SK-N-SH (cell line): ENCODE measurements at regions not wholly inside any gene's neighbourhood (a gene's known extent, or its start where the extent isn't known, plus 50 kb on each side); places are given as distances from the start of the nearest gene placed in this dataset.

ENCODE experiments used
- CTCF ChIA-PET: fragments of 300-600, 350-600 bp; formaldehyde crosslinking; extraction: SDS; loops from one replicate; lab custom pipeline; 2021; lab: Yijun Ruan, JAX
- POLR2A ChIA-PET: fragments of 350-600 bp; sonication (Branson Sonifier 250); formaldehyde crosslinking; extraction: SDS; loops from one replicate; lab custom pipeline; 2020; ENCODE audit warnings: antibody characterized with exemption, inconsistent platforms; lab: Yijun Ruan, JAX
- DNase-seq: peaks from one replicate; pipeline ENCODE4 v3.0.0; 2012
- H2AFZ ChIP-seq: fragments of 200-600 bp; sonication (generic); 2 replicates; pipeline ENCODE4 v1.8.1; 2016; ENCODE audit warnings: antibody characterized with exemption, mild to moderate bottlenecking, low read depth
- H3F3A ChIP-seq: fragments of 200-600 bp; sonication (generic); replicated peaks from 2 replicates; pipeline ENCODE3; 2016; ENCODE audit warnings: antibody characterized with exemption, mild to moderate bottlenecking; ENCODE audit not compliant: insufficient read depth
- H3K27ac ChIP-seq, 2 experiments: fragments of 200-500 bp in 1 of 2; fragments of 200-600 bp in 1 of 2; sonication (Bioruptor generic) in 1 of 2; sonication (generic), shearing (Covaris generic) in 1 of 2; 2 replicates each; pipeline versions ENCODE4 v1.5.1 to v1.6.1; 2014 to 2016; ENCODE audit warnings: low read depth in 2 of 2, inconsistent platforms in 1 of 2, low read length in 1 of 2, mild to moderate bottlenecking in 1 of 2, mixed read lengths in 1 of 2
- H3K27me3 ChIP-seq: fragments of 200-600 bp; sonication (generic), shearing (Covaris generic); 2 replicates; pipeline ENCODE4 v1.6.1; 2016; ENCODE audit warnings: mixed run types; ENCODE audit not compliant: insufficient read depth
- H3K36me3 ChIP-seq, 2 experiments: fragments of 200-500 bp in 1 of 2; fragments of 200-600 bp in 1 of 2; sonication (Bioruptor generic) in 1 of 2; sonication (generic) in 1 of 2; replicated peaks in 1 of 2; 2 replicates each; pipeline versions ENCODE3 to v1.5.1; 2014 to 2016; ENCODE audit warnings: low read length in 1 of 2, mild to moderate bottlenecking in 1 of 2; ENCODE audit not compliant: insufficient read depth in 2 of 2, control insufficient read depth in 1 of 2
- H3K4me1 ChIP-seq, 2 experiments: fragments of 200-500 bp in 1 of 2; fragments of 200-600 bp in 1 of 2; sonication (Bioruptor generic) in 1 of 2; sonication (generic), shearing (Covaris generic) in 1 of 2; 2 replicates each; pipeline versions ENCODE4 v1.5.1 to v1.6.1; 2014 to 2016; ENCODE audit warnings: low read depth in 1 of 2, low read length in 1 of 2, mixed run types in 1 of 2; ENCODE audit not compliant: insufficient read depth in 2 of 2, control insufficient read depth in 1 of 2
- H3K4me2 ChIP-seq: fragments of 200-600 bp; sonication (generic), shearing (Covaris generic); 2 replicates; pipeline ENCODE4 v1.6.1; 2017; ENCODE audit warnings: mixed run types
- H3K4me3 ChIP-seq, 2 experiments: fragments of 200-500 bp in 1 of 2; fragments of 200-600 bp in 1 of 2; sonication (Bioruptor generic) in 1 of 2; sonication (generic), shearing (Covaris generic) in 1 of 2; 2 replicates each; pipeline versions ENCODE4 v1.5.1 to v1.8.1; 2014 to 2016; ENCODE audit warnings: low read depth in 2 of 2, inconsistent platforms in 1 of 2, low read length in 1 of 2, mild to moderate bottlenecking in 1 of 2, mixed read lengths in 1 of 2, moderate library complexity in 1 of 2
- H3K79me2 ChIP-seq: fragments of 200-600 bp; sonication (generic); 2 replicates; pipeline ENCODE4 v1.8.1; 2017; ENCODE audit warnings: mild to moderate bottlenecking; ENCODE audit not compliant: insufficient read depth
- H3K9ac ChIP-seq: fragments of 200-600 bp; sonication (generic); 2 replicates; pipeline ENCODE4 v1.6.1; 2017; ENCODE audit warnings: mixed run types
- H3K9me2 ChIP-seq: fragments of 200-600 bp; sonication (generic); 2 replicates; pipeline ENCODE4 v1.6.1; 2017; ENCODE audit warnings: mixed run types
- H3K9me3 ChIP-seq: fragments of 200-600 bp; sonication (generic); 2 replicates; pipeline ENCODE4 v1.6.1; 2017; ENCODE audit warnings: mixed run types, mild to moderate bottlenecking, moderate library complexity
- H4K20me1 ChIP-seq: fragments of 200-600 bp; sonication (generic); 2 replicates; pipeline ENCODE4 v1.6.1; 2017; ENCODE audit warnings: mild to moderate bottlenecking, mixed run types; ENCODE audit not compliant: insufficient read depth
- CHD2 ChIP-seq: fragments of 150-350 bp; IDR thresholded peaks from 2 replicates; pipeline ENCODE4 v1.6.1; 2018; ENCODE audit warnings: low read length; ENCODE audit not compliant: partially characterized antibody
- ELF1 ChIP-seq: IDR thresholded peaks from 2 replicates; pipeline ENCODE4 v1.4.0; 2012
- EZH2phosphoT487 ChIP-seq: fragments of 200-600 bp; sonication (generic); IDR thresholded peaks from 2 replicates; pipeline ENCODE4 v1.6.1; 2017; ENCODE audit warnings: low read depth, mixed run types, mild to moderate bottlenecking, antibody characterized with exemption, moderate library complexity, borderline replicate concordance
- GABPA ChIP-seq: IDR thresholded peaks from 2 replicates; pipeline ENCODE4 v1.4.0; 2012; ENCODE audit warnings: low read depth, mild to moderate bottlenecking
- IRF3 ChIP-seq: fragments of 150-350 bp; IDR thresholded peaks from 2 replicates; pipeline ENCODE4 v1.6.1; 2016; ENCODE audit warnings: mild to moderate bottlenecking, low read depth, low read length
- JUND ChIP-seq: IDR thresholded peaks from 2 replicates; pipeline ENCODE4 v1.4.0; 2012
- NFIC ChIP-seq: IDR thresholded peaks from 2 replicates; pipeline ENCODE4 v1.4.0; 2012; ENCODE audit warnings: borderline replicate concordance
- NRF1 ChIP-seq: IDR thresholded peaks from 2 replicates; pipeline ENCODE4 v1.6.1; 2012; ENCODE audit warnings: low read depth, mild to moderate bottlenecking, low read length
- RAD21 ChIP-seq: IDR thresholded peaks from 2 replicates; pipeline ENCODE4 v1.6.1; 2012; ENCODE audit warnings: mild to moderate bottlenecking, low read length
- RCOR1 ChIP-seq: fragments of 150-350 bp; IDR thresholded peaks from 2 replicates; pipeline ENCODE4 v1.6.1; 2017; ENCODE audit warnings: antibody characterized with exemption, low read length
- SIN3A ChIP-seq: IDR thresholded peaks from 2 replicates; pipeline ENCODE4 v1.6.1; 2012; ENCODE audit warnings: low read depth, mild to moderate bottlenecking, low read length, moderate library complexity, borderline replicate concordance
- SMC3 ChIP-seq: IDR thresholded peaks from 2 replicates; pipeline ENCODE4 v1.6.1; 2012; ENCODE audit warnings: low read depth, low read length, improper control_type of control experiment
- TEAD4 ChIP-seq: IDR thresholded peaks from 2 replicates; pipeline ENCODE4 v1.4.0; 2012; ENCODE audit warnings: mild to moderate bottlenecking, borderline replicate concordance; ENCODE audit not compliant: insufficient read depth
- USF2 ChIP-seq: fragments of 150-350 bp; IDR thresholded peaks from 2 replicates; pipeline ENCODE4 v1.6.1; 2017; ENCODE audit warnings: antibody characterized with exemption, low read length, low read depth, borderline replicate concordance
- YY1 ChIP-seq: IDR thresholded peaks from 2 replicates; pipeline ENCODE4 v1.4.0; 2012; ENCODE audit warnings: low read depth, mild to moderate bottlenecking
- WGBS: methylation state at CpG from one replicate; pipeline ENCODE4 v1.1.6; 2017; ENCODE audit warnings: low lambda C conversion rate; 5-methylcytosine and 5-hydroxymethylcytosine counted together
- TF ChIP-seq, protein P1 (sequence below): fragments of 200-600 bp; sonication (generic); IDR thresholded peaks from 2 replicates; pipeline ENCODE4 v1.6.1; 2017; ENCODE audit warnings: antibody characterized with exemption, mild to moderate bottlenecking, moderate library complexity
- TF ChIP-seq, protein P2 (sequence below): IDR thresholded peaks from 2 replicates; pipeline ENCODE4 v1.4.0; 2012; ENCODE audit warnings: low read depth
- TF ChIP-seq, protein P3 (sequence below): IDR thresholded peaks from 2 replicates; pipeline ENCODE4 v1.4.0; 2012; ENCODE audit warnings: low read depth, borderline replicate concordance

GRCh38 chr18:65380571-65380970, 370.2 kb upstream of the CDH7 start (continued):
- TF ChIP-seq, protein P1, sequence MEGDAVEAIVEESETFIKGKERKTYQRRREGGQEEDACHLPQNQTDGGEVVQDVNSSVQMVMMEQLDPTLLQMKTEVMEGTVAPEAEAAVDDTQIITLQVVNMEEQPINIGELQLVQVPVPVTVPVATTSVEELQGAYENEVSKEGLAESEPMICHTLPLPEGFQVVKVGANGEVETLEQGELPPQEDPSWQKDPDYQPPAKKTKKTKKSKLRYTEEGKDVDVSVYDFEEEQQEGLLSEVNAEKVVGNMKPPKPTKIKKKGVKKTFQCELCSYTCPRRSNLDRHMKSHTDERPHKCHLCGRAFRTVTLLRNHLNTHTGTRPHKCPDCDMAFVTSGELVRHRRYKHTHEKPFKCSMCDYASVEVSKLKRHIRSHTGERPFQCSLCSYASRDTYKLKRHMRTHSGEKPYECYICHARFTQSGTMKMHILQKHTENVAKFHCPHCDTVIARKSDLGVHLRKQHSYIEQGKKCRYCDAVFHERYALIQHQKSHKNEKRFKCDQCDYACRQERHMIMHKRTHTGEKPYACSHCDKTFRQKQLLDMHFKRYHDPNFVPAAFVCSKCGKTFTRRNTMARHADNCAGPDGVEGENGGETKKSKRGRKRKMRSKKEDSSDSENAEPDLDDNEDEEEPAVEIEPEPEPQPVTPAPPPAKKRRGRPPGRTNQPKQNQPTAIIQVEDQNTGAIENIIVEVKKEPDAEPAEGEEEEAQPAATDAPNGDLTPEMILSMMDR: no peak
- no peak for TF ChIP-seq SIN3A
- no peak for TF ChIP-seq RCOR1
- TF ChIP-seq, all 33 proteins: peak for 0

- Histone ChIP-seq H3K36me3 (no peaks in the 10 kb centered on the region), H2AFZ (no peak overlapping the region), H3K4me2 (no peak overlapping the region), H3F3A (no peaks in the 10 kb centered on the region), H3K27ac (no peak overlapping the region), H3K4me1 (no peaks in the 10 kb centered on the region), H3K9ac (no peak overlapping the region), H3K27me3 (no peaks in the 10 kb centered on the region), H4K20me1 (no peaks in the 10 kb centered on the region), H3K9me3 (no peaks in the 10 kb centered on the region), H3K4me3 (no peak overlapping the region), H3K79me2 (no peaks in the 10 kb centered on the region), H3K9me2 (no peaks in the 10 kb centered on the region)
- no peak for TF ChIP-seq CHD2
- CTCF ChIA-PET: interaction anchor here (1.3 kb wide), 1 partner anchor 38 kb away, joined by 4 read pairs; no protein-coding TSS in a partner anchor
- DNase-seq: no peak
- WGBS: 28% methylated on average over 3 of the region's 3 CpGs
- POLR2A ChIA-PET: no interaction called here
Observed at GRCh38 chr18:65372904-65373303, 377.9 kb upstream of the CDH7 start.

DNA sequence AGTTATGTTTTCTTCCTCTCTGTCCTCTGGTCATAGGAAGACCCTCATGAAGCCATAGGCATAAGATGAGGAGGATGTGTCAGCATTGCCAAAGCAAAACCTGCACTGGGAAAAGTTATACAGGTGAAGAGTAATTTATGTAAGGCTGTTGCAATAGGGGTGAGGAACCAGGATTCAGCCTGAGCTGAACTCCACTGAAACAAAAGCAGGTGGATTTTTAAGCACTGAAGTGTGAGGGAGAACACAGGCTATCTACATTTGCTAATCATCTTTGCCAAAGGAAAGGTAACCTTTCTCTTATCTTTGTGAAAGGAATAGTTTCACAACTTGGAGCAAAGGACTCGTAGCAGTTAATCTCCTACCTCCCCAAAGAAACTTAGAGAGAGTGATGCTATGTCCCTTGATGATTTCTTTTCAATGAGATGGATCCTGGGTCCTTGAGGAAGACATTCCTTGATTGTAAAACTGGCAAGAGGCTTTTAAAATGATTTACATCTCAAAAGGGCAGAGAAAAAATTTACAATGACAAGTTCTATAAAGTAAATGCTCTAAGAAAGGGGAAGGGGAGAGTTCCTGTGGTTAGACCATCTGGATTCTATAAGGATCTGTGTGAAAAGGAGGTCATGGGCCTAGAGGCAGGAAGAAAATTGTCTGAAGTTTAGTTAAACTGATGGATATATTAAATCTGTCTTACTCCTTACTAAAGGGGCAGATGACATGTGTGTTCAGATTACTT, 385.4 kb upstream of the CDH7 start:
- Histone ChIP-seq H3F3A (no peaks in the 10 kb centered on the region), H3K27me3 (no peaks in the 10 kb centered on the region), H3K4me1 (no peaks in the 10 kb centered on the region), H3K4me3 (no peak overlapping the region), H3K9me3 (no peaks in the 10 kb centered on the region), H3K9ac (no peak overlapping the region), H3K36me3 (no peaks in the 10 kb centered on the region), H3K79me2 (no peaks in the 10 kb centered on the region), H3K4me2 (no peak overlapping the region), H3K27ac (no peak overlapping the region), H4K20me1 (no peaks in the 10 kb centered on the region), H3K9me2 (no peaks in the 10 kb centered on the region), H2AFZ (no peak overlapping the region)
- ChIA-PET CTCF (no interaction called here), POLR2A (no interaction called here)
- WGBS: 0% methylated on average over 1 of the region's 1 CpG
- DNase-seq: no peak
- TF ChIP-seq GABPA (no peak), ELF1 (no peak), SMC3 (no peak), RAD21 (no peak), TEAD4 (no peak), NRF1 (no peak), SIN3A (no peak), NFIC (no peak), IRF3 (no peak), CHD2 (no peak), JUND (no peak), EZH2phosphoT487 (no peak), YY1 (no peak), RCOR1 (no peak), USF2 (no peak)
- TF ChIP-seq, protein P2, sequence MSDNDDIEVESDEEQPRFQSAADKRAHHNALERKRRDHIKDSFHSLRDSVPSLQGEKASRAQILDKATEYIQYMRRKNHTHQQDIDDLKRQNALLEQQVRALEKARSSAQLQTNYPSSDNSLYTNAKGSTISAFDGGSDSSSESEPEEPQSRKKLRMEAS: no peak
- TF ChIP-seq, protein P3, sequence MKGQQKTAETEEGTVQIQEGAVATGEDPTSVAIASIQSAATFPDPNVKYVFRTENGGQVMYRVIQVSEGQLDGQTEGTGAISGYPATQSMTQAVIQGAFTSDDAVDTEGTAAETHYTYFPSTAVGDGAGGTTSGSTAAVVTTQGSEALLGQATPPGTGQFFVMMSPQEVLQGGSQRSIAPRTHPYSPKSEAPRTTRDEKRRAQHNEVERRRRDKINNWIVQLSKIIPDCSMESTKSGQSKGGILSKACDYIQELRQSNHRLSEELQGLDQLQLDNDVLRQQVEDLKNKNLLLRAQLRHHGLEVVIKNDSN: no peak
- TF ChIP-seq, protein P1: no peak
